Psoas muscle (tissue), 7 donors: ENCODE measurements at regions not wholly inside any gene's neighbourhood (a gene's known extent, or its start where the extent isn't known, plus 50 kb on each side); places are given as distances from the start of the nearest gene placed in this dataset.
"Not testable (repeated sequence)": the region's sequence is repeated elsewhere in the genome, so short reads cannot be mapped to it uniquely, and the experiment has no call there.

ENCODE experiments used
- ATAC-seq, 4 donors: fragments of 200-7000 bp; cut with Tn5 transposase; one replicate each; pipeline ENCODE4 v1.9.1; 2020; ENCODE audit warnings: moderate library complexity in 3 of 4, mild to moderate bottlenecking in 2 of 4
- DNase-seq, 2 donors: peaks; one replicate each; pipeline ENCODE4 v3.0.0-alpha.2; 2020
- H3K27ac ChIP-seq: fragments of 200-600 bp; one replicate; pipeline ENCODE4 v1.8.0; 2022
- H3K27me3 ChIP-seq, 3 donors: fragments of 200-600 bp in 1 of 3; one replicate each; pipeline versions ENCODE4 v1.6.1 to v1.8.0; 2013 to 2022; ENCODE audit warnings: low read length in 2 of 3, mild to moderate bottlenecking in 2 of 3, moderate library complexity in 1 of 3; ENCODE audit not compliant: insufficient read depth in 3 of 3
- H3K36me3 ChIP-seq, 2 donors: fragments of 200-600 bp in 1 of 2; one replicate each; pipeline versions ENCODE4 v1.6.1 to v1.8.0; 2013 to 2022; ENCODE audit warnings: low read depth in 1 of 2, mild to moderate bottlenecking in 1 of 2, moderate library complexity in 1 of 2; ENCODE audit not compliant: insufficient read depth in 1 of 2
- H3K4me1 ChIP-seq: fragments of 200-600 bp; one replicate; pipeline ENCODE4 v1.8.0; 2022
- H3K4me3 ChIP-seq: fragments of 200-600 bp; one replicate; pipeline ENCODE4 v1.8.0; 2022; ENCODE audit warnings: mild to moderate bottlenecking
- H3K9me3 ChIP-seq: fragments of 200-600 bp; one replicate; pipeline ENCODE4 v1.8.0; 2022
- CTCF ChIP-seq: fragments of 200-600 bp; IDR thresholded peaks from one replicate; pipeline ENCODE4 v1.8.0; 2022; ENCODE audit warnings: antibody characterized with exemption
- WGBS, 3 donors: extraction: QIAGEN DNeasy Blood & Tissue Kit; methylation state at CpG; one replicate each; pipeline versions ENCODE4 v1.1.6 to v1.1.7; 2013; 5-methylcytosine and 5-hydroxymethylcytosine counted together
- intact Hi-C, 2 donors: fragments of 100-400 bp; cut with DNase I; formaldehyde crosslinking; loops; one replicate each; pipeline versions ENCODE4 v1.11.0 to v1.14.2; 2022
- donor health status: healthy with polysubstance abuse.
- donor health status: DM: no; HTN: no; CAD: no; lungs with moderate emphysema.
- donor health status: Bipolar disorder and iron deficiency.
- donor health status: healthy.
- donor health status: DM: yes; HTN: yes; CAD: no.
- donor health status: DM: no; HTN: no; CAD: no.
- donor health status: DM: yes; HTN: yes; CAD: no.

- no peaks in the 10 kb centered on the region for H3K9me3 ChIP-seq
- no peak overlapping the region for H3K27ac ChIP-seq
- H3K4me3 ChIP-seq, result no peak overlapping the region
- no peaks in the 10 kb centered on the region for H3K36me3 ChIP-seq
- no peak for ATAC-seq
- TF ChIP-seq CTCF, result no peak
- H3K4me1 ChIP-seq, result no peaks in the 10 kb centered on the region
- H3K27me3 ChIP-seq, result no peaks in the 10 kb centered on the region
- 93 to 97% (median 97%) methylated on average over 6 of the region's 6 CpGs for WGBS, 3 donors
- no peak for DNase-seq
- intact Hi-C loops, result no loop called here
These were observed 112.5 kb upstream of the CPM start for GRCh38 chr12:69045430-69045829.

GRCh38 chr12:69046363-69046762 is 113.4 kb upstream of the CPM start:
- ATAC-seq, result no peak
- H3K36me3 ChIP-seq, result no peaks in the 10 kb centered on the region
- H3K27ac ChIP-seq, result no peak overlapping the region
- H3K9me3 ChIP-seq, result no peaks in the 10 kb centered on the region
- no peaks in the 10 kb centered on the region for H3K27me3 ChIP-seq
- intact Hi-C loops, result no loop called here
- no peaks in the 10 kb centered on the region for H3K4me1 ChIP-seq
- no peak for DNase-seq
- TF ChIP-seq CTCF, result no peak
- no peak overlapping the region for H3K4me3 ChIP-seq
- 35 to 50% (median 40%) methylated on average over 2 of the region's 2 CpGs for WGBS, 3 donors

- no peak for TF ChIP-seq CTCF
- ATAC-seq (no peak), DNase-seq (no peak)
- H3K9me3 ChIP-seq, result no peaks in the 10 kb centered on the region
- no peak overlapping the region for H3K27ac ChIP-seq
- intact Hi-C loops, result no loop called here
- H3K27me3 ChIP-seq, result no peaks in the 10 kb centered on the region
- 85 to 94% (median 90%) methylated on average over 3 of the region's 3 CpGs for WGBS, 3 donors
- no peak overlapping the region for H3K4me3 ChIP-seq
- H3K36me3 ChIP-seq, result no peaks in the 10 kb centered on the region
- H3K4me1 ChIP-seq, result no peaks in the 10 kb centered on the region
These were observed 113.9 kb upstream of the CPM start for GRCh38 chr12:69046920-69047319.

GRCh38 chr12:69047990-69048389 is 115.0 kb upstream of the CPM start:
- no peak for TF ChIP-seq CTCF
- no peaks in the 10 kb centered on the region for H3K9me3 ChIP-seq
- intact Hi-C loops, result no loop called here
- H3K36me3 ChIP-seq, result no peaks in the 10 kb centered on the region
- H3K27ac ChIP-seq, result no peak overlapping the region
- WGBS, 3 donors, result 92 to 94% (median 93%) methylated on average over 4 of the region's 4 CpGs
- no peak overlapping the region for H3K4me3 ChIP-seq
- ATAC-seq, result no peak
- DNase-seq, result no peak
- no peaks in the 10 kb centered on the region for H3K4me1 ChIP-seq
- H3K27me3 ChIP-seq, result no peaks in the 10 kb centered on the region

- WGBS, 3 donors, result 95 to 98% (median 98%) methylated on average over 2 of the region's 2 CpGs
- not testable (repeated sequence) for H3K4me1 ChIP-seq
These were observed 116.9 kb upstream of the CPM start for GRCh38 chr12:69049855-69050254.

More at GRCh38 chr12:69049855-69050254, 116.9 kb upstream of the CPM start:
- DNase-seq, H3K36me3 ChIP-seq, H3K4me3 ChIP-seq, H3K27ac ChIP-seq, H3K9me3 ChIP-seq, intact Hi-C loops, ATAC-seq, H3K27me3 ChIP-seq: not testable (repeated sequence)
